Mucosa of descending colon (tissue), 3 donors: ENCODE measurements at regions not wholly inside any gene's neighbourhood (a gene's known extent, or its start where the extent isn't known, plus 50 kb on each side); places are given as distances from the start of the nearest gene placed in this dataset.
"Not testable (repeated sequence)": the region's sequence is repeated elsewhere in the genome, so short reads cannot be mapped to it uniquely, and the experiment has no call there.

Experiments used
- ATAC-seq: fragments of 200-7000 bp; cut with Tn5 transposase; one replicate; pipeline ENCODE4 v1.9.1; 2020; ENCODE audit warnings: mild to moderate bottlenecking, moderate library complexity
- DNase-seq, 3 donors: peaks; one replicate each; pipeline ENCODE4 v3.0.0-alpha.2; 2020
- H3K36me3 ChIP-seq: fragments of 200-600 bp; one replicate; pipeline ENCODE4 v1.8.0; 2021; ENCODE audit warnings: low read depth, mild to moderate bottlenecking
- H3K4me1 ChIP-seq: fragments of 200-600 bp; one replicate; pipeline ENCODE4 v1.8.0; 2021; ENCODE audit warnings: low read depth, mild to moderate bottlenecking
- H3K4me3 ChIP-seq: fragments of 200-600 bp; one replicate; pipeline ENCODE4 v1.8.0; 2021; ENCODE audit warnings: mild to moderate bottlenecking
- H3K9me3 ChIP-seq: fragments of 200-600 bp; one replicate; pipeline ENCODE4 v1.8.0; 2021; ENCODE audit warnings: mild to moderate bottlenecking
- intact Hi-C, 2 donors: fragments of 100-400 bp; cut with DNase I in 1 of 2; cut with micrococcal nuclease in 1 of 2; formaldehyde crosslinking; loops; one replicate each; pipeline versions ENCODE4 v1.11.0 to v1.11.1; 2022; cut with DNase I, micrococcal nuclease
- TF ChIP-seq, protein P1 (sequence below): fragments of 200-600 bp; IDR thresholded peaks from one replicate; pipeline ENCODE4 v1.8.0; 2022; ENCODE audit warnings: antibody characterized with exemption, mild to moderate bottlenecking
- donor health status: DM: no; HTN: no; CAD: no; lungs with moderate emphysema.
- donor health status: DM: no; HTN: no; CAD: no.
- donor health status: DM: no; HTN: yes; CAD: no.

DNA sequence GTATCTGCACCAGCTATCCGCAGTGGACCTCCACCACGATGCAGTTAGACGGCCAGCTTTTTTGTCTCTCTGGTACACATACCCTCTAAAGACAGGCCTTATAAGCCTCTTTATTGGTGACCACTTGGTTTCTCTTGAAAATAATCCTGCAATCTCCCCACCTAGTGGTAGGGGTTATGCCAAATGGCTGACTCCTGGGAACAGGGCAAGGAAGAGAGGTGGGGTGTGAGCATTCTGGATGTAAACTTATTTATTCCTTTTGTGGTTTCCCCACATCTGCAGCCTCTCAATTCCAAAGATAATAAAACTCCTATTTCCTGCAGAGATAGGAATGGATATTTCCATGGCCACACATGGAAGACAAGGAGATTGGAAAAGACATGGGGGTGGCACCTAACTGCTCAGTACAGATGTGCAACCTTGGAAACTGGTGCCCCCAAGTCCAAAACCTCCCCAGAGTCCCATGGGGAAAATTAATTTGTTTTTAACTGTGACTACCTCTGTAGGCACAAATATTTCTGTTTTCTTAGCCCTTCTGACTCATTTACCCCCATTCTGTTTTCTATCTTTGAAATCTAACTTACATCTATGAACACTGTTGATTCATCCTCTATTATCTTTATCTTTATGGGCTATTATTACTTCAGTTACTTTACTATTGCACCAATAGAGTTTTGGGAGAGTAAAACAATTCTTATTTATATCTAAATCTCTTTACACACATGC, 112.7 kb upstream of the TSHZ3 start:
- TF ChIP-seq, protein P1, sequence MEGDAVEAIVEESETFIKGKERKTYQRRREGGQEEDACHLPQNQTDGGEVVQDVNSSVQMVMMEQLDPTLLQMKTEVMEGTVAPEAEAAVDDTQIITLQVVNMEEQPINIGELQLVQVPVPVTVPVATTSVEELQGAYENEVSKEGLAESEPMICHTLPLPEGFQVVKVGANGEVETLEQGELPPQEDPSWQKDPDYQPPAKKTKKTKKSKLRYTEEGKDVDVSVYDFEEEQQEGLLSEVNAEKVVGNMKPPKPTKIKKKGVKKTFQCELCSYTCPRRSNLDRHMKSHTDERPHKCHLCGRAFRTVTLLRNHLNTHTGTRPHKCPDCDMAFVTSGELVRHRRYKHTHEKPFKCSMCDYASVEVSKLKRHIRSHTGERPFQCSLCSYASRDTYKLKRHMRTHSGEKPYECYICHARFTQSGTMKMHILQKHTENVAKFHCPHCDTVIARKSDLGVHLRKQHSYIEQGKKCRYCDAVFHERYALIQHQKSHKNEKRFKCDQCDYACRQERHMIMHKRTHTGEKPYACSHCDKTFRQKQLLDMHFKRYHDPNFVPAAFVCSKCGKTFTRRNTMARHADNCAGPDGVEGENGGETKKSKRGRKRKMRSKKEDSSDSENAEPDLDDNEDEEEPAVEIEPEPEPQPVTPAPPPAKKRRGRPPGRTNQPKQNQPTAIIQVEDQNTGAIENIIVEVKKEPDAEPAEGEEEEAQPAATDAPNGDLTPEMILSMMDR = no peak
- Histone ChIP-seq H3K4me3 (no peak overlapping the region), H3K9me3 (no peaks in the 10 kb centered on the region), H3K4me1 (no peaks in the 10 kb centered on the region), H3K36me3 (no peaks in the 10 kb centered on the region)
- ATAC-seq (no peak), DNase-seq (no peak)
- intact Hi-C loops = no loop called here

DNA sequence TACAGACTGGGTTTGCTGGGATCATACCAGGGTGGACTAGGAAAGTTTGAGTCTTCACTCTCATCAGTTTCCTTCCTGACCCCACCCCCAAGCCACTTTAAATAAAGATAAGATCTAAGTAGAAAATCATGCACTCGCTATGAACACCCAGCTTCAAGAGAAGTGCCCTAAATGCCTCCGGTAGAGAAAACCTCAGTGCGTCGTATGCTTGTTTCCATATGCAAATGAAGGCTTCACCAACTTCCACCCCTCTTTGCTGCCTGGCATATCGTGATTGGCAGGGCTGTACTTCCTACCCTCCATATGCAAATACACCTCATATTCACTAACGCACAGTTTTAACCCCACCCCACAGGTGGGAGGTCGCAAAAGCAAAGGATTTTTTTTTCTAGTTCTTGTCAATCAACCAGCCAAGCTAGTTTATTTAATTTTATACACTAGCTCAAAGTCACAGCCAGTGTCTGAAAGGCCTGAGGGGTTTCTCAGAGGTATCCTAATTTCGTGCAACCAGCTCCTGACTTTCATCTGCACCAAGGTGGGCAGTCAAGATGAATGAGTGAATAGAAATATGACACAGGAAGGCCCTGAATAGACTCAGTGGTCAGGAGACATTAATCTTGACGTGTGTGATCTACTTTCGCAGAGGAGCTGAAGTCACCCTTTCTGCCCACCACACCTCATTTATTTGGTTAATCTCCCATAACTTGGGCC, 121.1 kb upstream of the TSHZ3 start:
- H3K9me3 ChIP-seq = no peaks in the 10 kb centered on the region
- ATAC-seq (no peak), DNase-seq (no peak)
- TF ChIP-seq, protein P1 = no peak
- H3K4me3 ChIP-seq = no peak overlapping the region
- intact Hi-C loops = no loop called here
- H3K36me3 ChIP-seq = no peaks in the 10 kb centered on the region
- H3K4me1 ChIP-seq = no peaks in the 10 kb centered on the region

DNA sequence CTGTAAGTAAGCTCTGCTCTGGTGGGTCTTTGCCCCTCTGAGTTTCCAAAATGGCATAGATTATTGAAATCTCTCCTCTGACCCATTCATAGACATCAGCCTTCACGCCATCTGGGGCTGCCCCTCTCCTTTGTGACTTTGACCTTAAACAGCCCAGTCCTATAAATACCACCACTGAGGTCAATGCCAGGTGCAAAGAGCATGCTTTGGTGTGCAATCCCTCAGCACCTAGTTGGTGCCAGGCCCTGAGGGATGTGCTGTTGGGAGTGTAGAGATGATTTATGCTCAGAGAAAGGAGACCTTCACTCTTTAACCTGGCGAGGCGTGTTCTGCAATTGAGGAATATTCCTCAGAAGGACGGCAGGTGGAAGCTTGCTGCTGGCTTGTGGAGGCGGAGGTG, 121.7 kb upstream of the TSHZ3 start:
- intact Hi-C loops = no loop called here
- no peak for ATAC-seq

DNA sequence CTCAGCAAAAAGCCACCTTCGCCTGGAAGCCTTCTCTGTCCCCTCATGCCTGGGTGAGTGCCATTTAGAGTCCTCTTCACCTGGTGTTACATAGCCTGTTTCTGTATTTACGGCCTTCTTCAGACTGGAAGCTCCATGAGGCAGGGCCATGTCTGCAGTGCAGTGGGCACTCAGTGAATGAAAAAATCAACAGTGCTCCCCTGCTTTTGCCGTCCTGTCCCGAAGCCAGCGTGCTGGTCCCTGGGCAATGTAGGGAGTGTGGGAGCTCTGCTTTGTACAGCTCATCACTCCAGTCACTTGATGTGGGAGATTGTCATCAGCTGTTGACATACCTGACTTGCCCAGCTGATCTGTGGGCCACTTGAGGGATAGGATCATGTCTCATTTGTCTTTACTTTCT, 129.0 kb upstream of the TSHZ3 start:
- no peaks in the 10 kb centered on the region for H3K4me1 ChIP-seq
- TF ChIP-seq, protein P1 = no peak
- H3K4me3 ChIP-seq = no peak overlapping the region
- H3K9me3 ChIP-seq = no peaks in the 10 kb centered on the region
- DNase-seq (no peak), ATAC-seq (no peak)
- intact Hi-C loops = no loop called here
- no peaks in the 10 kb centered on the region for H3K36me3 ChIP-seq

More for the DNA sequence above, 121.7 kb upstream of the TSHZ3 start:
- no peaks in the 10 kb centered on the region for H3K9me3 ChIP-seq
- no peaks in the 10 kb centered on the region for H3K4me1 ChIP-seq
- DNase-seq = no peak
- TF ChIP-seq, protein P1 = no peak
- no peaks in the 10 kb centered on the region for H3K36me3 ChIP-seq
- H3K4me3 ChIP-seq = no peak overlapping the region

DNA sequence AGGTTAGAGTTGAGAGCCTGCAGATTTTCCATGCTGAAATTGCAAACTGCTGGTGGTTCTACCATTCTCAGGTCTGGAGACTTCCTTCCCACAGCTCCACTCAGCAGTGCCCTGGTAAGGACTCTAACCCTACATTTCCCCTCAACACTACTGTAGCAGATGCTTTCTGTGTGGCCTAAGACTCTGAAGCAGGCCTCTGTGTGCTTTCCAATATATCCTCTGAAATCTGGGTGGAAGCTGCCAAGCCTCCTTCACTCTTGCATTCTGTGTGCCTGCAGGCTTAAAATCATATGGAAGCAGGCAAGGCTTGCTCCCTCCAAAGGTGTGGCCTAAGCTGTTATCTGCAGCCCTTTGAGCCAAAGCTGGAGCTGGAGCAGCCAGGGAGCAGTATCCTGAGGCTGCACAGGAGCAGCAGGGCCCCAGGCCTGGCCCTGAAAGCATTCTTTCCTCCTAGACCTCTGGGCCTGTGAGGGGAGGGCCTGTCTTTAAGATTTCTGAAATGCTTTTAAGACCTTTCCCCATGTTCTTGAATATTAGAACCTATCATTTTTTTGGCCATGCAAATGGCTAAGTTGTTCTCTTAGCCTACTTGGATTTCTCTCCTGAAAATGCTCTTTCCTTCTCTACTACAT, 134.1 kb upstream of the TSHZ3 start:
- ATAC-seq = no peak
- H3K36me3 ChIP-seq = no peaks in the 10 kb centered on the region
- DNase-seq = no peak
- no peaks in the 10 kb centered on the region for H3K4me1 ChIP-seq
- no peak overlapping the region for H3K4me3 ChIP-seq
- TF ChIP-seq, protein P1 = no peak
- H3K9me3 ChIP-seq = no peaks in the 10 kb centered on the region
- intact Hi-C loops = no loop called here

DNA sequence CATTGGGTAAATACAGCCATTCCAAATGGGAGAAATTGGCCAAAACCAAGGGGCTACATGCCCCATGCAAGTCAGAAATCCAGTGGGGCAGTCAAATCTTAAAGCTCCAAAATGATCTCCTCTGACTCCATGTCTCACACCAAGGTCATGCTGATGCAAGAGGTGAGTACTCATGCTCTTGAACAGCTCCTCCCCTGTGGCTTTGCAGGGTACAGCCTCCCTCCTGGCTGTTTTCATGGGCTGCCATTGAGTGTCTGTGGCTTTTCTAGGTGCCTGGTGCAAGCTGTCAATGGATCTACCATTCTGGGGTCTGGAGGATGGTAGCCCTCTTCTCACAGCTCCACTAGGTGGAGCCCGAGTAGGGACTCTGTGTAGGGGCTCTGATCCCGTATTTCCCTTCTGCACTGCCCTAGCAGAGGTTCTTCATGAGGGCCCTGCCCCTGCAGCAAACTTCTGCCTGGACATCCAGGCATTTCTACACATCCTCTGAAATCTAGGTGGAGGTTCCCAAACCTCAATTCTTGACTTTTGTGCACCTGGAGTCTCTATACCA, 135.7 kb upstream of the TSHZ3 start:
- intact Hi-C loops, ATAC-seq, H3K4me1 ChIP-seq, H3K9me3 ChIP-seq, H3K36me3 ChIP-seq, H3K4me3 ChIP-seq, DNase-seq: not testable (repeated sequence)
